Esophagus muscularis mucosa (tissue), 4 donors: ENCODE measurements at regions not wholly inside any gene's neighbourhood (a gene's known extent, or its start where the extent isn't known, plus 50 kb on each side); places are given as distances from the start of the nearest gene placed in this dataset.

Source experiments
- DNase-seq: peaks from one replicate; pipeline ENCODE4 v3.0.0-alpha.2; 2017; ENCODE audit errors: extremely low spot score
- H3K27ac ChIP-seq, 4 donors: fragments of 200-600 bp; sonication (generic); replicated peaks in 1 of 4; 1 replicate in 3 of 4; 2 replicates in 1 of 4; pipeline ENCODE4 v1.5.1; 2016 to 2019; ENCODE audit warnings: mild to moderate bottlenecking in 1 of 4
- H3K27me3 ChIP-seq, 4 donors: fragments of 200-600 bp; sonication (generic); one replicate each; pipeline versions ENCODE4 v1.5.1 to v1.6.0; 2016 to 2019
- H3K36me3 ChIP-seq, 4 donors: fragments of 200-600 bp; sonication (generic); one replicate each; pipeline ENCODE4 v1.5.1; 2016 to 2019
- H3K4me1 ChIP-seq, 4 donors: fragments of 200-600 bp; sonication (generic); one replicate each; pipeline ENCODE4 v1.5.1; 2016 to 2019
- H3K4me3 ChIP-seq, 4 donors: fragments of 200-600 bp; sonication (generic); 1 replicate in 2 of 4; 2 replicates in 2 of 4; pipeline ENCODE4 v1.5.1; 2016 to 2019; ENCODE audit warnings: mild to moderate bottlenecking in 4 of 4, moderate library complexity in 1 of 4
- H3K9me3 ChIP-seq, 4 donors: fragments of 200-600 bp; sonication (generic); 1 replicate in 3 of 4; 2 replicates in 1 of 4; pipeline ENCODE4 v1.5.1; 2016 to 2019
- EP300 ChIP-seq: sonication (generic); formaldehyde crosslinking; IDR thresholded peaks from one replicate; pipeline ENCODE4 v1.6.1; 2017; ENCODE audit warnings: antibody characterized with exemption
- POLR2A ChIP-seq: fragments of 450-650 bp; IDR thresholded peaks from one replicate; pipeline ENCODE4 v1.6.1; 2017; ENCODE audit warnings: antibody characterized with exemption, moderate library complexity, mild to moderate bottlenecking, low read depth
- POLR2AphosphoS5 ChIP-seq, 2 donors: sonication (generic); formaldehyde crosslinking; IDR thresholded peaks; one replicate each; pipeline ENCODE4 v1.6.1; 2017; ENCODE audit warnings: antibody characterized with exemption in 2 of 2
- WGBS: methylation state at CpG from one replicate; pipeline ENCODE4 v1.1.5; 2018; 5-methylcytosine and 5-hydroxymethylcytosine counted together
- intact Hi-C: fragments of 100-400 bp; cut with DNase I; formaldehyde crosslinking; loops from one replicate; pipeline ENCODE4 v1.15.1; 2023
- TF ChIP-seq, protein P1 (sequence below), 3 experiments: fragments of 200-600 bp in 2 of 3; fragments of 450-650 bp in 1 of 3; sonication (generic) in 2 of 3; IDR thresholded peaks; one replicate each; pipeline ENCODE4 v1.5.1; 2017 to 2019; ENCODE audit warnings: antibody characterized with exemption in 3 of 3, mild to moderate bottlenecking in 2 of 3, moderate library complexity in 1 of 3

DNA sequence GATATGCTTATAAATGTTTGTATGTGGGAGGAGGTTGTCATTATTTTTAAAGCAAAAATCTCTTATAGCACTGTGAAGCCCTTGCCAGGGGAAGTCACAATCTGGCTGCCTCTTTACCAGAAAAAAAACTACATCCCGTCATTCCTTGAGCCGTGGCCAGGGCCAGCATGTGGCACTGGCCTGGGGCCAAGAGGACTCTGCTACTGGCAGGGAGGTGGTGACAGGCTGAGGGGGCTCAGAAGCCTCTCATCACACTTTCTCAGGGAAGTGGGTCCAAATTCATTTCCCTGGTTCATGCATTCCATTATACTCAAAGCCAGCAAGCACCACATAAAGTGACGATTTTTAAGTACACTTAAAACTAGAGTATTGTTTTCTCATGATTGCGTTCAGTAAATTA, 457.3 kb downstream of the ZNF608 start:
- Histone ChIP-seq H3K27me3 (no peaks in the 10 kb centered on the region), H3K4me3 (no peak overlapping the region), H3K27ac (peak overlapping the region in 3 of 4 donors; percentile 27 to 45 (median 36)), H3K36me3 (no peaks in the 10 kb centered on the region), H3K4me1 (peaks cover 12 to 35% (median 29%) of the 10 kb centered on the region in 4 donors), H3K9me3 (no peaks in the 10 kb centered on the region)
- 50% methylated on average over 4 of the region's 4 CpGs for WGBS
- TF ChIP-seq POLR2A (no peak), POLR2AphosphoS5 (IDR thresholded peaks at IDR 0.05) (no peak), EP300 (no peak)
- TF ChIP-seq, protein P1, sequence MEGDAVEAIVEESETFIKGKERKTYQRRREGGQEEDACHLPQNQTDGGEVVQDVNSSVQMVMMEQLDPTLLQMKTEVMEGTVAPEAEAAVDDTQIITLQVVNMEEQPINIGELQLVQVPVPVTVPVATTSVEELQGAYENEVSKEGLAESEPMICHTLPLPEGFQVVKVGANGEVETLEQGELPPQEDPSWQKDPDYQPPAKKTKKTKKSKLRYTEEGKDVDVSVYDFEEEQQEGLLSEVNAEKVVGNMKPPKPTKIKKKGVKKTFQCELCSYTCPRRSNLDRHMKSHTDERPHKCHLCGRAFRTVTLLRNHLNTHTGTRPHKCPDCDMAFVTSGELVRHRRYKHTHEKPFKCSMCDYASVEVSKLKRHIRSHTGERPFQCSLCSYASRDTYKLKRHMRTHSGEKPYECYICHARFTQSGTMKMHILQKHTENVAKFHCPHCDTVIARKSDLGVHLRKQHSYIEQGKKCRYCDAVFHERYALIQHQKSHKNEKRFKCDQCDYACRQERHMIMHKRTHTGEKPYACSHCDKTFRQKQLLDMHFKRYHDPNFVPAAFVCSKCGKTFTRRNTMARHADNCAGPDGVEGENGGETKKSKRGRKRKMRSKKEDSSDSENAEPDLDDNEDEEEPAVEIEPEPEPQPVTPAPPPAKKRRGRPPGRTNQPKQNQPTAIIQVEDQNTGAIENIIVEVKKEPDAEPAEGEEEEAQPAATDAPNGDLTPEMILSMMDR (IDR thresholded peaks at IDR 0.05) = no peak
- intact Hi-C loops = no loop called here
- no peak for DNase-seq

DNA sequence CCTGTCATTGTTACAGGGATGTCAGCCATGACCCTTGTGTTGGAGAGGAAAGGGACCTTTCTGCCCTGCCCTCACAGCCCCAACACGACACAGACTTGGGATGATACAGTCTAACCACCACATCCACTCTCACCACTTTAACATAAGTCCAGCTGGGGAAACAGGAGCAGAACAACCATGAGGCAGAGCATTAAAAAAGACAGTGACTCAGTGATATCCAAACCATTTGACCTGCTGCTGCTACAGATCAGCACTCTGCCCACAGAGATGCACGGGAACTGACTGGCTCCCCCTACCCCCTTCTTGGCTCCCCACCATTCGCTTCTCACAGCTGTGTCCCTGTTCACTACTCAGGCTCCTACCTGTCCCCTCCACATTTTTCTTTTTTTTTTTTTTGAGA, 458.6 kb downstream of the ZNF608 start:
- Histone ChIP-seq H3K27ac (no peak overlapping the region), H3K4me3 (no peak overlapping the region), H3K36me3 (no peaks in the 10 kb centered on the region), H3K27me3 (no peaks in the 10 kb centered on the region), H3K4me1 (peaks cover 12 to 35% (median 29%) of the 10 kb centered on the region in 4 donors), H3K9me3 (no peaks in the 10 kb centered on the region)
- DNase-seq = no peak
- 94% methylated on average over 3 of the region's 3 CpGs for WGBS
- no peak for TF ChIP-seq POLR2A
- TF ChIP-seq, protein P1 (IDR thresholded peaks at IDR 0.05) = no peak
- no peak for TF ChIP-seq POLR2AphosphoS5 (IDR thresholded peaks at IDR 0.05)
- no peak for TF ChIP-seq EP300
- intact Hi-C loops = no loop called here

DNA sequence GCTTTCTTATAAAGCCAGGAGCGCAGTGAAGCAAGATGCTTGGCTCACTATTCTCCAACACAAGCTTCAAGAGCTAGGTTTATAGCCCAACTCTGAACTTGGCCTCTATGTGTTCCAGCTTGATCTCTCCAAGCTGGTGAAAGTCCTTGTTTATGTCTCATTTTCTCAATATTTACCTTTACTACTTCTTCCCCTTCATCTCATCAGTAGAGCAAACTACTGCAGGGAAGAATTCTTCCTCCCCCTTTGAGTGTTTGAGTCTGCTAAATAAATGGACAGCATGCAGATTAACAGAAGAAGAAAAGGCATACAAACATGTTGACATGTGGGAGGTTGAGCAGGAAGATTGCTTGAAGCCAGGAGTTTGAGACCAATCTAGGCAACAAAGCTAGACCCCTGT, 460.7 kb downstream of the ZNF608 start:
- intact Hi-C loops = no loop called here
- Histone ChIP-seq H3K36me3 (no peaks in the 10 kb centered on the region), H3K27me3 (no peaks in the 10 kb centered on the region), H3K27ac (no peak overlapping the region), H3K4me1 (peaks cover 12 to 35% (median 29%) of the 10 kb centered on the region in 4 donors), H3K9me3 (no peaks in the 10 kb centered on the region), H3K4me3 (no peak overlapping the region)
- WGBS = 92% methylated on average over 1 of the region's 1 CpG
- no peak for DNase-seq
- TF ChIP-seq POLR2A = no peak
- TF ChIP-seq EP300 = no peak
- no peak for TF ChIP-seq POLR2AphosphoS5 (IDR thresholded peaks at IDR 0.05)
- TF ChIP-seq, protein P1 (IDR thresholded peaks at IDR 0.05) = no peak

DNA sequence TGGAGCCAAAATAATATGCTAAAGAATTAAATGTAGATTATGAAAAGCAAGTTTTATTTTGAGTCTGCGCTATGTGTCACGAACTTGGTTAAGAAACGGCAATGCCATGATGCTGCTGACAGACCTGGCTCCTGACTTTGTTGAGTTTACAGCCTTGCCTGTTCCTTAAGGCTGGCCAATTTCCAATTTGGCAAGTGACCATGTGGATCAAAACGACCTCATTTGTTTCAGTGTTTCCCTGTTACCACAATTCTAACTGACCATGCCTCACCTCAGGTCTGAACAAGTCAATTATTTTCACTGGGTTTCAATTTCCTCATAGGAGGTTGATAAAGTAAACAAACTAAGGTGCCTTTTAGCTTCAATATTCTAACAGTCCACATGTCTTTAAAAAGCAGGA, 461.4 kb downstream of the ZNF608 start:
- peaks cover 12 to 31% (median 25%) of the 10 kb centered on the region in 4 donors for H3K4me1 ChIP-seq
- no peak for TF ChIP-seq EP300
- TF ChIP-seq, protein P1 (IDR thresholded peaks at IDR 0.05) = no peak
- TF ChIP-seq POLR2AphosphoS5 (IDR thresholded peaks at IDR 0.05) = no peak
- TF ChIP-seq POLR2A = no peak
- no peak overlapping the region for H3K4me3 ChIP-seq
- no peaks in the 10 kb centered on the region for H3K27me3 ChIP-seq
- DNase-seq = peak; percentile 34
- intact Hi-C loops = no loop called here
- H3K9me3 ChIP-seq = no peaks in the 10 kb centered on the region
- no peaks in the 10 kb centered on the region for H3K36me3 ChIP-seq
- 45% methylated on average over 4 of the region's 4 CpGs for WGBS
- H3K27ac ChIP-seq = no peak overlapping the region

DNA sequence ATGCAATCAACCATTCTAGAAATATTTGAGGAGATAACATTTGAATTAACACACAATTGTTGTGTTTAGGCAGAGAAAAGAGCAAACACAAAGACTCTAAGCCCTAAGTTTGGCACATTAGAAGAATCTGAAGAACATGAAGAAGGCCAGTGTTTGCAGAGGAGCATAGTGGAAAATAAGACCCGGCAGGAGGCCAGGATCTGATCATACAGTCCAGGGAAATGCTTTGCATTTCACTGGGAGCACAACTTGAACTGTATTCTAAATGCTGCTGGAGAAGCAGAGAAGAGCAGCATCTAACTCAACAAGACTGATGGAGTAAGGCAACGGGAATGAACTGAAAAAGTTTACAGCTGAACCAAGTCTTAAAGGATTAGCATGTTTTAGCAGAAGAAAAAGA, 463.4 kb downstream of the ZNF608 start:
- Histone ChIP-seq H3K4me1 (peaks cover 0 to 13% (median 8%) of the 10 kb centered on the region in 4 donors), H3K4me3 (no peak overlapping the region), H3K36me3 (no peaks in the 10 kb centered on the region), H3K27me3 (no peaks in the 10 kb centered on the region), H3K9me3 (no peaks in the 10 kb centered on the region), H3K27ac (no peak overlapping the region)
- no peak for TF ChIP-seq POLR2AphosphoS5 (IDR thresholded peaks at IDR 0.05)
- no peak for TF ChIP-seq EP300
- no peak for TF ChIP-seq POLR2A
- TF ChIP-seq, protein P1 (IDR thresholded peaks at IDR 0.05) = no peak
- intact Hi-C loops = no loop called here
- DNase-seq = peak; percentile 34
- 67% methylated on average over 2 of the region's 2 CpGs for WGBS
